Parathyroid adenoma (tissue), 2 donors: ENCODE measurements at regions not wholly inside any gene's neighbourhood (a gene's known extent, or its start where the extent isn't known, plus 50 kb on each side); places are given as distances from the start of the nearest gene placed in this dataset.

Experiments used
- H2AFZ ChIP-seq: fragments of 300-600 bp; sonication (generic); one replicate; pipeline ENCODE4 v1.7.0; 2017; ENCODE audit warnings: antibody characterized with exemption, mild to moderate bottlenecking
- H3K27ac ChIP-seq: fragments of 300-600 bp; sonication (generic); one replicate; pipeline ENCODE4 v1.7.0; 2017
- H3K27me3 ChIP-seq: fragments of 300-600 bp; sonication (generic); one replicate; pipeline ENCODE4 v1.7.0; 2017; ENCODE audit warnings: low read length; ENCODE audit not compliant: control insufficient read depth, insufficient read depth
- H3K36me3 ChIP-seq: fragments of 300-600 bp; sonication (generic); one replicate; pipeline ENCODE4 v1.7.0; 2017; ENCODE audit warnings: low read length; ENCODE audit not compliant: control insufficient read depth, insufficient read depth
- H3K4me1 ChIP-seq: fragments of 300-600 bp; sonication (generic); one replicate; pipeline ENCODE4 v1.7.0; 2017; ENCODE audit warnings: control low read depth
- H3K4me2 ChIP-seq: fragments of 300-600 bp; sonication (generic); one replicate; pipeline ENCODE4 v1.7.0; 2017; ENCODE audit warnings: low read length
- H3K4me3 ChIP-seq: fragments of 300-600 bp; sonication (generic); one replicate; pipeline ENCODE4 v1.7.0; 2017; ENCODE audit warnings: low read depth, low read length
- H3K79me2 ChIP-seq: fragments of 300-600 bp; sonication (generic); one replicate; pipeline ENCODE4 v1.7.0; 2017; ENCODE audit warnings: control low read depth
- H3K9ac ChIP-seq: fragments of 300-600 bp; sonication (generic); one replicate; pipeline ENCODE4 v1.7.0; 2017; ENCODE audit warnings: mild to moderate bottlenecking
- H3K9me3 ChIP-seq: fragments of 300-600 bp; sonication (generic); one replicate; pipeline ENCODE4 v1.7.0; 2017; ENCODE audit warnings: low read length; ENCODE audit not compliant: control insufficient read depth
- TF ChIP-seq, protein P1 (sequence below): fragments of 300-600 bp; sonication (generic); IDR thresholded peaks from one replicate; pipeline ENCODE4 v1.7.0; 2017; ENCODE audit warnings: antibody characterized with exemption, mild to moderate bottlenecking
- donor health status: primary hyperparathyroidism.

- Histone ChIP-seq H3K4me1 (peaks cover 12% of the 10 kb centered on the region), H3K36me3 (no peaks in the 10 kb centered on the region), H3K9me3 (no peaks in the 10 kb centered on the region), H3K27ac (no peak overlapping the region), H3K4me3 (no peak overlapping the region), H3K4me2 (no peak overlapping the region), H2AFZ (no peak overlapping the region), H3K9ac (no peak overlapping the region), H3K27me3 (no peaks in the 10 kb centered on the region), H3K79me2 (no peaks in the 10 kb centered on the region)
- TF ChIP-seq, protein P1, sequence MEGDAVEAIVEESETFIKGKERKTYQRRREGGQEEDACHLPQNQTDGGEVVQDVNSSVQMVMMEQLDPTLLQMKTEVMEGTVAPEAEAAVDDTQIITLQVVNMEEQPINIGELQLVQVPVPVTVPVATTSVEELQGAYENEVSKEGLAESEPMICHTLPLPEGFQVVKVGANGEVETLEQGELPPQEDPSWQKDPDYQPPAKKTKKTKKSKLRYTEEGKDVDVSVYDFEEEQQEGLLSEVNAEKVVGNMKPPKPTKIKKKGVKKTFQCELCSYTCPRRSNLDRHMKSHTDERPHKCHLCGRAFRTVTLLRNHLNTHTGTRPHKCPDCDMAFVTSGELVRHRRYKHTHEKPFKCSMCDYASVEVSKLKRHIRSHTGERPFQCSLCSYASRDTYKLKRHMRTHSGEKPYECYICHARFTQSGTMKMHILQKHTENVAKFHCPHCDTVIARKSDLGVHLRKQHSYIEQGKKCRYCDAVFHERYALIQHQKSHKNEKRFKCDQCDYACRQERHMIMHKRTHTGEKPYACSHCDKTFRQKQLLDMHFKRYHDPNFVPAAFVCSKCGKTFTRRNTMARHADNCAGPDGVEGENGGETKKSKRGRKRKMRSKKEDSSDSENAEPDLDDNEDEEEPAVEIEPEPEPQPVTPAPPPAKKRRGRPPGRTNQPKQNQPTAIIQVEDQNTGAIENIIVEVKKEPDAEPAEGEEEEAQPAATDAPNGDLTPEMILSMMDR: no peak
Measured at GRCh38 chr5:141786700-141787099, 91.5 kb downstream of the PCDH1 start.

- TF ChIP-seq, protein P1: no peak
Measured at GRCh38 chr5:141785711-141786110, 92.5 kb downstream of the PCDH1 start.

DNA sequence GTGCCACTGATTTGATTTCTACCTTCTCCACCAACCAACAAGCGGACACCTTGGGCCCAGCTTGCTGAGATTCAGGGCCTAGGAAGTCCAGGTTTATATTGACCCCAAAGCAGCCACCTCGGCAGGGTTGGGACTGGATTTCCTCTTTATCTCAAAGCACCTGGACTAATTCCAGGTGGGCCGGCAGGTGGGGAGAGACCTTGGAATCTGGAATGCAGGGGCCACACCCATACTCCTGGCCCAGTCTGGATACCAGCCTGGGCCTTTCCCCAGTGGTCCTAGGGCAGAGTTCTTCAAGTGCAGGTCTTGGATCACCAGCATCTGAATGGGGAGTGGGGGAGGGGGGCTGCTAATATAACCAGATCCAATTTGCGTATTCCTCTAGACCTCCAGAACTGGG, 93.1 kb downstream of the PCDH1 start:
- no peak overlapping the region for H2AFZ ChIP-seq
- TF ChIP-seq, protein P1: no peak
- H3K79me2 ChIP-seq: no peaks in the 10 kb centered on the region
- H3K9me3 ChIP-seq: no peaks in the 10 kb centered on the region
- no peaks in the 10 kb centered on the region for H3K27me3 ChIP-seq
- no peak overlapping the region for H3K27ac ChIP-seq
- no peak overlapping the region for H3K4me3 ChIP-seq
- H3K36me3 ChIP-seq: no peaks in the 10 kb centered on the region
- H3K9ac ChIP-seq: no peak overlapping the region
- H3K4me1 ChIP-seq: peaks cover 12% of the 10 kb centered on the region
- no peak overlapping the region for H3K4me2 ChIP-seq

More at GRCh38 chr5:141785711-141786110, 92.5 kb downstream of the PCDH1 start:
- Histone ChIP-seq H2AFZ (no peak overlapping the region), H3K4me2 (no peak overlapping the region), H3K9me3 (no peaks in the 10 kb centered on the region), H3K79me2 (no peaks in the 10 kb centered on the region), H3K4me1 (peaks cover 12% of the 10 kb centered on the region), H3K36me3 (no peaks in the 10 kb centered on the region), H3K4me3 (no peak overlapping the region), H3K27me3 (no peaks in the 10 kb centered on the region), H3K9ac (no peak overlapping the region), H3K27ac (no peak overlapping the region)

DNA sequence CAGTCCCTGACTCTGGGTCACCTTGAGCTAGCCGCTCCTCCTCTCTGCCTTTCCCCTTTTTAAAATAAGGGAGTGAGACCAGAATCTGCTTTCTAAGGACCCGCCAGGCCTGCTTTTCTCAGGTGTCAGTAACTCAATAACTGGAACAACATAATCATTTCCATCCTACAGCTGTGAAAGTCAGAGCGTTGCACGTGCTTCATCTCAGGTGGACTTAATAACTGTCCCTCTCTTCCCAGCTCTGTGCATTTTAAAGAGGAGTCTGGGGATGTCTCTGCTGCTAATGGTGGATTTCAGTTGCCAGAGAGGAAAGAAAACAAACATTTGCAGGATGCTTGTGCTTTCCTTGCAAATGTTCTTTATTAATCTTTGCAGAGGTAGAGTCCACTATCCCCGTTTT, 93.7 kb downstream of the PCDH1 start:
- Histone ChIP-seq H2AFZ (peak overlapping the region; percentile 57), H3K4me3 (no peak overlapping the region), H3K36me3 (no peaks in the 10 kb centered on the region), H3K27me3 (no peaks in the 10 kb centered on the region), H3K4me2 (no peak overlapping the region), H3K4me1 (peaks cover 12% of the 10 kb centered on the region), H3K9ac (no peak overlapping the region), H3K79me2 (no peaks in the 10 kb centered on the region), H3K9me3 (no peaks in the 10 kb centered on the region), H3K27ac (peak overlapping the region; percentile 5)
- TF ChIP-seq, protein P1: no peak

- no peaks in the 10 kb centered on the region for H3K79me2 ChIP-seq
- H2AFZ ChIP-seq: peak overlapping the region; percentile 36
- H3K9ac ChIP-seq: no peak overlapping the region
- H3K27ac ChIP-seq: peak overlapping the region; percentile 5
- H3K4me2 ChIP-seq: no peak overlapping the region
- no peaks in the 10 kb centered on the region for H3K27me3 ChIP-seq
- H3K4me1 ChIP-seq: peaks cover 12% of the 10 kb centered on the region
- H3K36me3 ChIP-seq: no peaks in the 10 kb centered on the region
- H3K4me3 ChIP-seq: no peak overlapping the region
- TF ChIP-seq, protein P1: no peak
- H3K9me3 ChIP-seq: no peaks in the 10 kb centered on the region
Measured at GRCh38 chr5:141783947-141784296, 94.3 kb downstream of the PCDH1 start.
